ENCODE measurements at regions not wholly inside any gene's neighbourhood (a gene's known extent, or its start where the extent isn't known, plus 50 kb on each side); places are given as distances from the start of the nearest gene placed in this dataset.

- TF ChIP-seq CTCF (IDR thresholded peaks at IDR 0.05): no peak
- no peak for TF ChIP-seq POLR2A (IDR thresholded peaks at IDR 0.05)
These were observed 236.6 kb downstream of the CYRIA start for GRCh38 chr2:16429002-16429401.

All from thyroid gland (tissue), 4 donors.